Osteocyte (in vitro differentiated cells): ENCODE measurements at regions not wholly inside any gene's neighbourhood (a gene's known extent, or its start where the extent isn't known, plus 50 kb on each side); places are given as distances from the start of the nearest gene placed in this dataset.

Experiments used
- DNase-seq: peaks from one replicate; pipeline ENCODE4 v3.0.0; 2021; ENCODE audit warnings: mixed read lengths; ENCODE audit not compliant: unreplicated experiment; ENCODE audit errors: extremely low spot score
- H3K27ac Mint-ChIP-seq: one replicate; pipeline ENCODE4 v1.8.0; 2021; ENCODE audit warnings: mild to moderate bottlenecking, mixed read lengths; ENCODE audit not compliant: unreplicated experiment
- H3K27me3 Mint-ChIP-seq: one replicate; pipeline ENCODE4 v1.8.0; 2021; ENCODE audit warnings: mixed read lengths; ENCODE audit not compliant: unreplicated experiment
- H3K36me3 Mint-ChIP-seq: one replicate; pipeline ENCODE4 v1.8.0; 2021; ENCODE audit warnings: mixed read lengths; ENCODE audit not compliant: unreplicated experiment
- H3K4me1 Mint-ChIP-seq: one replicate; pipeline ENCODE4 v1.8.0; 2021; ENCODE audit warnings: mixed read lengths; ENCODE audit not compliant: unreplicated experiment
- H3K4me3 Mint-ChIP-seq: one replicate; pipeline ENCODE4 v1.8.0; 2021; ENCODE audit warnings: mild to moderate bottlenecking, moderate library complexity, mixed read lengths; ENCODE audit not compliant: unreplicated experiment
- H3K9me3 Mint-ChIP-seq: one replicate; pipeline ENCODE4 v1.8.0; 2021; ENCODE audit warnings: mixed read lengths; ENCODE audit not compliant: unreplicated experiment
- TF ChIP-seq, protein P1 (sequence below): fragments of 200-600 bp; sonication (generic); IDR thresholded peaks from 2 replicates; pipeline ENCODE4 v1.5.0; 2021; ENCODE audit warnings: antibody characterized with exemption, mild to moderate bottlenecking, moderate library complexity

DNA sequence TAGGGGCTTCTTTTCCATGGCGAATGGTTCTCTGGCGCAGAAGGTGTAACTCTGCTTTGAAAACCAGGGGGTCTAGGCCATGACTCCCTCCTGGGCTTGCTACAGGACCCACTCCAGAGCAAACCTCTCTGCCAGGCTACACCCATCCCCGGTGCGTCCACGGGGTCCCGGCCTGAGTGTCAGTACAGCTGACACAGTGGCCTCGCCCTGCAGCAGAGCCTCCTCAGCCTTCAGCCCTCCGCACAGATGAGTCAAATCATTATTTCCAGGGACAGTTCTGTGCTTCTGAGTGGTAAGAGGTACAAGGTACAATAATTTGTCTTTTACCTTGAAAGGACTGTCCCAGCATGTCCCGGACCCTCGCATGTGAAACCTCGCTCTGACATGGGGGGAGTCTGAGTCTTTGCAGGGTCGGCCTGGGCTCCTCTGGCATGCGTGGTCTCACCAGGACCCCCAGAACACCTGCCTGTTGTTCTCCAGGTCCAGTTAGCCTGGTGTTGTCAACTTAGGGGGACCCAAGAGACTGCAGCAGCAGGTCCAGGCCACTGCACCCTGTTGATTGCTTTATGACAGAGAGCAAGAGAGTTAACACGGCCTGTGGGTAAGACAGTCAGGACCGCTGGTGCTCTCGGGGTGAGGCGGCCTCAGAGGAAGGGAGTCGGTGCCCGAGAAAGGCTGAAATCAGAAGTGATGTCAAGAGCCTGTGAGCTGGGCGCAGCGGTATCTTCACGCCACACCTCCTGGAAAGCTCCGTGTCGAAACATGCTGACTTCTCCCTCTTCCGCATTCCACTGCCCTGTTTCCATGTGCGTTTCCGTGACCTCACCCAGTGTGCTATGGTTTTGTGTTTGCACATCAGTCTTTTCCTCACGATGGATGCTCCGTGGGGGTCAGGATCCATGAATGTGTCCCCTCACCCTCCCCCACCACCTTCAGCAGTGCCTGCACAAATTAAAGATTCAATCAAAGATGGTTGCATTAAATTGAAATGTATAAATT is 340.1 kb downstream of the EIPR1 start:
- peak; percentile 81 for DNase-seq
- H3K27me3 Mint-ChIP-seq = no peaks in the 10 kb centered on the region
- H3K36me3 Mint-ChIP-seq = no peaks in the 10 kb centered on the region
- no peak overlapping the region for H3K27ac Mint-ChIP-seq
- H3K4me3 Mint-ChIP-seq = no peak overlapping the region
- peaks cover 13% of the 10 kb centered on the region for H3K4me1 Mint-ChIP-seq
- TF ChIP-seq, protein P1, sequence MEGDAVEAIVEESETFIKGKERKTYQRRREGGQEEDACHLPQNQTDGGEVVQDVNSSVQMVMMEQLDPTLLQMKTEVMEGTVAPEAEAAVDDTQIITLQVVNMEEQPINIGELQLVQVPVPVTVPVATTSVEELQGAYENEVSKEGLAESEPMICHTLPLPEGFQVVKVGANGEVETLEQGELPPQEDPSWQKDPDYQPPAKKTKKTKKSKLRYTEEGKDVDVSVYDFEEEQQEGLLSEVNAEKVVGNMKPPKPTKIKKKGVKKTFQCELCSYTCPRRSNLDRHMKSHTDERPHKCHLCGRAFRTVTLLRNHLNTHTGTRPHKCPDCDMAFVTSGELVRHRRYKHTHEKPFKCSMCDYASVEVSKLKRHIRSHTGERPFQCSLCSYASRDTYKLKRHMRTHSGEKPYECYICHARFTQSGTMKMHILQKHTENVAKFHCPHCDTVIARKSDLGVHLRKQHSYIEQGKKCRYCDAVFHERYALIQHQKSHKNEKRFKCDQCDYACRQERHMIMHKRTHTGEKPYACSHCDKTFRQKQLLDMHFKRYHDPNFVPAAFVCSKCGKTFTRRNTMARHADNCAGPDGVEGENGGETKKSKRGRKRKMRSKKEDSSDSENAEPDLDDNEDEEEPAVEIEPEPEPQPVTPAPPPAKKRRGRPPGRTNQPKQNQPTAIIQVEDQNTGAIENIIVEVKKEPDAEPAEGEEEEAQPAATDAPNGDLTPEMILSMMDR = no peak
- peaks cover 5% of the 10 kb centered on the region for H3K9me3 Mint-ChIP-seq

DNA sequence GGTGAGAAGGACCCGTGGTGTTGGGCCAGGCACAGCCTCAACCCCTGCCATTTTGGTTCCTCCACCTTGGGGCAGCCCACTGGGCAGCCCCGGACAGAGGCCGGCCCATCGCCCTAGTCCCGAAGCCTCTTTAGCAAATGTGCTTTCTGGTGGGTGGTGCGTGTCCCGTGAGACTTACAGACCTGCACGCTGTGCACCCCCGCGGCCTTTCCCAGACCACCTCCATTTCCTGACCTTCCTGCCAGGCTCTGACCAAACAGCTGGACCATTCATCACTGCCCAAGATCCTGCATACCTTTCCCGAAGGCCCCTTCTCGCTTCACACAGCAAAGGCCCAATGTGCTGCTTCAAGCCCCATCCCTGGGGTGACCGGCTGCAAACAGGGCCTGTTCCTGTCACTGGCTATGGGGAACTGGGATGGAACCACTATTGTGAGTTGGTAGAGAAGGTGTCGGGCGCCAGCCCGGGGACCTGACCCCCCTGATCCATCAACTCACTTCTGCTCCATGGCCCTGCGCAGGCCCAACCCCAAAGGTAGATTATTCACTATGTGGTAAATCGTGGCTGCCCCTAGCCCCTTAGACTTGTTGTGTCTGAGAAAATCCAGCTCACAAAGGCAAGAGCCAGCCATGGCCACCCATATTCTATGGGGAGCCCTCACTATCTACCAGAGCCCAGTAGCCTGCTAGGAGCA is 341.0 kb downstream of the EIPR1 start:
- DNase-seq = peak; percentile 82
- H3K27me3 Mint-ChIP-seq = no peaks in the 10 kb centered on the region
- H3K9me3 Mint-ChIP-seq = peaks cover 5% of the 10 kb centered on the region
- H3K36me3 Mint-ChIP-seq = no peaks in the 10 kb centered on the region
- no peak overlapping the region for H3K4me3 Mint-ChIP-seq
- H3K27ac Mint-ChIP-seq = no peak overlapping the region
- H3K4me1 Mint-ChIP-seq = peaks cover 6% of the 10 kb centered on the region
- TF ChIP-seq, protein P1 = no peak

DNA sequence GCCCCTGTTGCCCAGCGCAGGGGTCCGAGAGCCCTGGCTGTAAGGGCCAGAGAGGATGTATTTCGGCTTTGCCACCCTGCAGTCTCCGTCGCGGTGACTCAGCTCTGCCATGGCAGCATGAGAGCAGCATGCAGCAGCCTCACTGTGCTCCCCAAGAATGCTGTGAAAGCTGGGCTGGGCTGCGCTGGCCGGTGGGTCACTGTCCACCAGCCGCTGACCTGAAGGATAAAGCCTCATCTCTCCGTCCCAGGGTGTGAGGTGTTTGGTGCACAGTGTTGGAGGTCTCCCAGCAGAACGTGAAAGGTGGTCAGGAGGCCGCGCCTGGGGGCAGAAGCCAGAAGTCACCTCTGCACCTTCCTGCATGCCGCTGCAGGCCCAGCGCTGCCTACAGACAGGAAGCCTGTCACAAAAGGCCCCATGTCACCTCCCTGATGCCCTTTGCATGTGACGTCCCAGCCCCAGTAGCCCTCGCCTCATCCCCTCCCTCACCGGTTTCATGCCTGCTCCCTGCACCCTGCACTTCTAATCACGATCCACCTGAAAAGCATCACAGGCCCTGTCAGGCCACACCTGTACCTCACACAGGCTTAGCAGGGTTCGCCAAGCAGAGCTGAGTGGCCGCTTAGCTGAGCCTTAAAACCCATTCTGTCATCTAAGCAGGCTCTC is 342.1 kb downstream of the EIPR1 start:
- TF ChIP-seq, protein P1 = no peak
- Mint-ChIP-seq H3K27me3 (no peaks in the 10 kb centered on the region), H3K4me1 (peaks cover 2% of the 10 kb centered on the region), H3K36me3 (no peaks in the 10 kb centered on the region), H3K27ac (no peak overlapping the region), H3K9me3 (peaks cover 5% of the 10 kb centered on the region), H3K4me3 (no peak overlapping the region)
- DNase-seq = peak; percentile 80

DNA sequence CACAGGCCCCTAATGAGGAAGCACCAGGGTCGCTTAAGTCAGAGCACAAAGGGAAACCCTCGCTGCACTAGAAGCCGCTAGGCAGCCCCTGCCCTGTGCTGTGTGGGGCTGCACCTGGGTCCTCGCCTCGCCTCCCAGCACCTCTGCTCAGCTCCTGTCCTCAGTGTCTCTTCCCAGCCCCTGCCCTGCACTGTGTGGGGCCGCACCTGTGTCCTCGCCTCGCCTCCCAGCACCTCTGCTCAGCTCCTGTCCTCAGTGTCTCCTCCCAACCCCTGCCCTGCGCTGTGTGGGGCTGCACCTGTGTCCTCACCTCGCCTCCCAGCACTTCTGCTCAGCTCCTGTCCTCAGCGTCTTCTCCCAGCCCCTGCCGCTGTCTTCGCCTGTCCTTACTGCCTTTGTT is 342.8 kb downstream of the EIPR1 start:
- TF ChIP-seq, protein P1 = no peak
- peak; percentile 64 for DNase-seq
- H3K27ac Mint-ChIP-seq = no peak overlapping the region
- H3K27me3 Mint-ChIP-seq = no peaks in the 10 kb centered on the region
- no peak overlapping the region for H3K4me3 Mint-ChIP-seq
- peaks cover 10% of the 10 kb centered on the region for H3K9me3 Mint-ChIP-seq
- H3K4me1 Mint-ChIP-seq = no peaks in the 10 kb centered on the region
- H3K36me3 Mint-ChIP-seq = no peaks in the 10 kb centered on the region
